GM19463 (cell line): ENCODE measurements at regions not wholly inside any gene's neighbourhood (a gene's known extent, or its start where the extent isn't known, plus 50 kb on each side); places are given as distances from the start of the nearest gene placed in this dataset.
"Not testable (repeated sequence)": the region's sequence is repeated elsewhere in the genome, so short reads cannot be mapped to it uniquely, and the experiment has no call there.

Source experiments
- ATAC-seq: cut with Tn5 transposase; IDR thresholded peaks from one replicate; pipeline ENCODE4 v1.9.1; 2021; ENCODE audit warnings: mild to moderate bottlenecking, moderate library complexity; ENCODE audit not compliant: unreplicated experiment

- ATAC-seq, result no peak
Measured at GRCh38 chr1:65020774-65021173, 54.4 kb upstream of the JAK1 start.

- no peak for ATAC-seq
Measured at GRCh38 chr1:65021795-65022194, 55.4 kb upstream of the JAK1 start.

GRCh38 chr1:65022216-65022615 is 55.9 kb upstream of the JAK1 start:
- no peak for ATAC-seq

GRCh38 chr1:65025794-65026193 is 59.4 kb upstream of the JAK1 start:
- ATAC-seq, result no peak

GRCh38 chr1:65026235-65026634 is 59.9 kb upstream of the JAK1 start:
- ATAC-seq, result no peak

- no peak for ATAC-seq
Measured at GRCh38 chr1:65027666-65028358, 61.5 kb upstream of the JAK1 start.

GRCh38 chr1:65029434-65029833 is 63.1 kb upstream of the JAK1 start:
- ATAC-seq, result not testable (repeated sequence)

DNA sequence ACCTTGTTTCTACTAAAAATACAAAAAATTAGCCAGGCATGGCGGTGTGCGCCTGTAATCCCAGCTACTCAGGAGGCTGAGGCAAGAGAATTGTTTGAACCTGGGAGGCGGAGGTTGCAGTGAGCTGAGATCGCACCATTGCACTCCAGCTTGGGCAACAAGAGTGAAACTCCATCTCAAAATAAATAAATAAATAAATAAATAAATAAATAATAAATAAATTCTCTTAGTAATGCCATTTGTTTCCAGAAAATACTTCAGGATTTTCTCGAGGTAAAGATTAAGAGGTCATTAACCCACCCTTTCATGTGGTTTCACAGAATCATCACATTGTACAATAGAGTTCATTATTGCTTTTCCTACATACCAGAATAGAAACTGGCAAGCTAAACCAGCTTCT is 68.5 kb upstream of the JAK1 start:
- not testable (repeated sequence) for ATAC-seq

DNA sequence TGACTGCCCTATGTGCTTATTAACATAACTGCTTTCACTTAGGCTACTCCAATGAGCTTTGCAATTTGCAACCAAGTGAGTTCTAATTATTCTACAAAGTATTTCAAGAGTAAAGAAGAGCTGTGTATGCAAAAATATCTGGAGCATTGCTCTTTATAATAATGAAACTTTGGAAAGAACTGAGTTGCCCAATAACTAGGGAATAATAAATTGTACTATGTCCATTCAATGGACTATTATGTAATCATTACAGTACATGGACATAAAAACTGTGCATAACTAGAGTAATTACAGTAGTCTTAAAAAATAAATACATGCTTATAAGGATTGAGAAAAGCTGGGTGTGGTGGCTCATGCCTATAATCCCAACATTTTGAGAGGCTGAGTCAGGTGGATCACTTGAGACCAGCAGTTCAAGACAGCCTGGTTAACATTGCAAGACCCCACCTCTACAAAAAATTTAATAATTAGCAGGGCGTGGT is 70.3 kb upstream of the JAK1 start:
- no peak for ATAC-seq

GRCh38 chr1:65039066-65039465 is 72.7 kb upstream of the JAK1 start:
- ATAC-seq, result no peak

DNA sequence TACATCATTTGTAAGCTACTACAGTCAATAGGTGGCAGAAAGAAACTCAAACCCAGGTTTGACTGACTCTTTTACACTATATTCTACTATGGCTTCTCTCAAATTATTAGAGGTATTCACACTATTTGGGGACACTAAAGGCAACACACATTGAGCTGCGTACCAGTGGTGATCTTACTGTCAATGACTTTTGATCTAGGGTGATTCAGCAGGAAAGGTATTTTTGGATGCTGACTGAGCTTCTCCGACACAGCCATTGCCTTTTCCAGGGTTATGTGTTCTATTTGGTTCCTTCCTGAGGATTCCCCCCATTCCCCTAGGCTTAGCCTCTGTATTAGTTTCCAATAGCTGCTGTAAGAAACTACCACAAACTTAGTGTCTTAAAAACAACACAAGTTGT is 73.2 kb upstream of the JAK1 start:
- no peak for ATAC-seq

GRCh38 chr1:65042467-65042866 is 76.1 kb upstream of the JAK1 start:
- no peak for ATAC-seq

- ATAC-seq, result no peak
Measured at GRCh38 chr1:65044411-65044810, 78.1 kb upstream of the JAK1 start.

GRCh38 chr1:65045022-65045817 is 78.9 kb upstream of the JAK1 start:
- ATAC-seq, result no peak

- ATAC-seq, result no peak
Measured at GRCh38 chr1:65048335-65048734, 82.0 kb upstream of the JAK1 start.

DNA sequence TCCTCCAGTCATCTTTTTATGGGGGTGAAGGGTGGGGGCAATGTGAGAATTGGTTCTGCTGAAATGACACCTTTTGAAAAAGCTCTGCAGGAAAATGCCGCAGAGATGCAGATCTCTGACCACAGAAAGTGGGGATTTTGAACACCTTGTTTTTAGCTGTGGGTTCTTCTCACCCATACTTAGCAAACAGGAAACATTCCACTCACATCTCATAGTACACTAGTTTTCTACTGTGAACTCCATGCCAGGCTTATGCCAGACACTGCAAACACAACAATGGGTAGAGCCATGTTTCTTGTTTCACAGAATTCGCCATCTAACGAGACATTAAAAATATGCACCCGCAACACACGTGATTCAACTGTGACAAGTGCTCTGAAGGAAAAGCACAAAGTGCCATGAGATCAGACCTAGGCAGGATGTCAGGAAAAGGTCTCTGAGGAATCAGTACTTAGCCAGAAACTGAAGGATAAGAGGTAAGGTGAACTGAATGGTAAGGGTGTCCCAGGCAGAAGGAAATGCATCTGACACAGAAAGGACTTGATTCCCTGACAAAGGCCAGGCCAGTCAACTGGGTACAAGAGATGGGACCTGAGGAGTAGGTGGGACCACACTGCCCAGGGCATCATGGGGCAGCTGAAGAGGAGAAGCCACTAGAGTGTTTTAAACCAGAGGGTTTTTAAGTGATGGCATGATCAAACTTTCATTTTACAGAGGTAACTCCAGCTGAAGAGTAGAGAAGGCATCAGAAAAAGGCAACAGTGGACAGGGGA is 83.8 kb upstream of the JAK1 start:
- ATAC-seq, result no peak

DNA sequence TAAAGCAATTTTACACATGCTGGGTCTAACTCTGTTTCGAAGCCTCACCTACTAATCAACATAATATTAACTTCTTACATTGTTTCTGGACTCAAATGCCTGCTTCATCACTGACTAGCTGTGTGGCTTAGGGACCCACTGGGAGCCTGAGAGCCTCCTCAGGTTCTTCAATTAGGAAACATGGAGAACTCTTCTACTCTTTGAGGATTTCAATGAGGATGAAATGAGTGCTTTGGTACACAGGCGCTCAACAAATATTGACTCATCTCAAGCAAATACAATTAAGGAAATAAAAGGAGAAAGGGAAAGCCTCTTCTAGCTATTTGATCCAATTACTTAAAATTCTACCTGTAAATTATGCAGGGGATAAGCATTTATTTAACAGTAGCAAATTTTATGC is 84.4 kb upstream of the JAK1 start:
- no peak for ATAC-seq

GRCh38 chr1:65054481-65054880 is 88.1 kb upstream of the JAK1 start:
- ATAC-seq, result no peak

GRCh38 chr1:65055747-65056146 is 89.4 kb upstream of the JAK1 start:
- ATAC-seq, result no peak

DNA sequence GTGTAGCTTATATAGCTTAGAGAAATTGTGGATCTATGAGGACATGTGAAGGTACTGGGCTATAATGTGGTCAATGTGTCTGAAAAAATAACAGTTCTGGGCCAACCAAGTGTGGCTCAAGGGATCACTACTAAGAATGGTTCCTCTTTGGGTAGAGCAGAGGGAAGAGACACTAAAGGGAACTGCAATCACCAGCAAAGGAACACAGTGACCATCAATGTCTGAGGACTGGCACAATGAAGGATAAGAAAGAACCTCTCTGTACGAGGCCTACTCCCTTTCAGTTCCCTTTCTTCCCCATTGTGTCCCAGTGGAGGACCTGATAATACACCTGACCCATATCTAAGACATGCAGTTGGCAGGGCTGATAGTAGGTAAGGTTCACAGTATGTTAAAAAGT is 89.9 kb upstream of the JAK1 start:
- ATAC-seq, result no peak

- ATAC-seq, result no peak
Measured at GRCh38 chr1:65056866-65057265, 90.5 kb upstream of the JAK1 start.
